Fibroblast of villous mesenchyme (primary cell): ENCODE measurements at regions not wholly inside any gene's neighbourhood (a gene's known extent, or its start where the extent isn't known, plus 50 kb on each side); places are given as distances from the start of the nearest gene placed in this dataset.

Experiments
- DNase-seq: peaks from one replicate; pipeline ENCODE4 v3.0.0-alpha.2; 2010; ENCODE audit warnings: low read depth
- H3K4me3 ChIP-seq: 2 replicates; pipeline ENCODE4 v1.5.1; 2011; ENCODE audit warnings: low read depth, mild to moderate bottlenecking, low read length
- CTCF ChIP-seq: IDR thresholded peaks from 2 replicates; pipeline ENCODE4 v1.5.1; 2012; ENCODE audit warnings: low read depth, mild to moderate bottlenecking, low read length; ENCODE audit not compliant: insufficient read depth

GRCh38 chr10:4647109-4647785 is 178.8 kb upstream of the AKR1E2 start:
- no peak for TF ChIP-seq CTCF
- no peak for DNase-seq
- H3K4me3 ChIP-seq: no peak overlapping the region

- no peak for DNase-seq
- H3K4me3 ChIP-seq: no peak overlapping the region
- no peak for TF ChIP-seq CTCF
These were observed 179.5 kb upstream of the AKR1E2 start for GRCh38 chr10:4646547-4646946.

- no peak overlapping the region for H3K4me3 ChIP-seq
- no peak for DNase-seq
- TF ChIP-seq CTCF: no peak
These were observed 180.2 kb upstream of the AKR1E2 start for GRCh38 chr10:4645836-4646235.

- no peak overlapping the region for H3K4me3 ChIP-seq
- no peak for DNase-seq
- TF ChIP-seq CTCF: no peak
These were observed 182.5 kb upstream of the AKR1E2 start for GRCh38 chr10:4643471-4643870.

- no peak overlapping the region for H3K4me3 ChIP-seq
- no peak for DNase-seq
- no peak for TF ChIP-seq CTCF
These were observed 186.0 kb upstream of the AKR1E2 start for GRCh38 chr10:4639960-4640359.

GRCh38 chr10:4638099-4638498 is 187.9 kb upstream of the AKR1E2 start:
- no peak for DNase-seq
- TF ChIP-seq CTCF: no peak
- no peak overlapping the region for H3K4me3 ChIP-seq

- H3K4me3 ChIP-seq: no peak overlapping the region
These were observed 188.3 kb upstream of the AKR1E2 start for GRCh38 chr10:4637657-4638056.

More at GRCh38 chr10:4637657-4638056, 188.3 kb upstream of the AKR1E2 start:
- no peak for DNase-seq
- no peak for TF ChIP-seq CTCF
